ENCODE measurements at regions not wholly inside any gene's neighbourhood (a gene's known extent, or its start where the extent isn't known, plus 50 kb on each side); places are given as distances from the start of the nearest gene placed in this dataset.

- Mint-ChIP-seq H3K4me3 (no peak overlapping the region), H3K27ac (no peak overlapping the region), H3K9me3 (peaks cover 0 to 3% (median under 1%) of the 10 kb centered on the region in 8 donors), H3K27me3 (peaks cover 2 to 4% of the 10 kb centered on the region in 2 donors), H3K4me1 (no peaks in the 10 kb centered on the region), H3K36me3 (no peaks in the 10 kb centered on the region)
- CTCF ChIA-PET (ENCODE audit: partially characterized antibody), result no interaction called here
- H3K27ac ChIP-seq (ENCODE audit: low read depth, low read length), result no peak overlapping the region
- intact Hi-C loops (cut with micrococcal nuclease), result no loop called here
- no peaks in the 10 kb centered on the region for H3K36me3 ChIP-seq (ENCODE audit: insufficient read depth, low read length)
- no peaks in the 10 kb centered on the region for H3K9me3 ChIP-seq (ENCODE audit: control insufficient read depth in 1 of 2, low read length in 2 of 2)
- no peaks in the 10 kb centered on the region for H3K27me3 ChIP-seq (ENCODE audit: insufficient read depth, low read length)
- H3K4me3 ChIP-seq (ENCODE audit: low read length in 2 of 2), result no peak overlapping the region
- no peak for DNase-seq
- POLR2A ChIA-PET (ENCODE audit: partially characterized antibody), result no interaction called here
- H3K4me1 ChIP-seq (ENCODE audit: insufficient read depth, low read length), result no peaks in the 10 kb centered on the region
Observed at GRCh38 chr3:135771760-135772159, 193.8 kb upstream of the PPP2R3A start.

DNA sequence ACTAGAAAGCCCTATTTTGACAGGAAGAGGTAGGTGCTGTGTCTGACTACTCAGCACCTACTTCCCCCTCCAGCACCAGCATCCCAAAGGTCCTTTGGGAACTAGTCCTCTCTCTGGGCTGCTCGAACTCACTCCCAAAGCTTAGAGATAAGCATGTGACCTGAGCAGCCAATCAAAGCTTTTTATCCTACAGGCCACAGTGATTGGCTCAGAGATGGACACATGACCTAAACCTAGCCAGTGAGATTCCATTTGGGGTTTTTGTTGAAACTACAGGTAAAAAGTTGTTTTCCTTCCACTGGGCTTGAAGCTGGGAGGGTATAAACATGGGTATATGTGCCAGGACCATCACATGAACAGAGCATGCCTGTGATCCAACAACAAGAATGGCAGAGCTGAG is 186.5 kb upstream of the PPP2R3A start:
- H3K27ac ChIP-seq (ENCODE audit: low read depth, low read length), result no peak overlapping the region
- H3K9me3 Mint-ChIP-seq, result peaks cover 0 to 10% (median 0%) of the 10 kb centered on the region in 8 donors
- no peak for DNase-seq
- H3K27me3 ChIP-seq (ENCODE audit: insufficient read depth, low read length), result no peaks in the 10 kb centered on the region
- no peak overlapping the region for H3K4me3 Mint-ChIP-seq
- no peak overlapping the region for H3K27ac Mint-ChIP-seq
- no peaks in the 10 kb centered on the region for H3K36me3 ChIP-seq (ENCODE audit: insufficient read depth, low read length)
- no peaks in the 10 kb centered on the region for H3K9me3 ChIP-seq (ENCODE audit: control insufficient read depth in 1 of 2, low read length in 2 of 2)
- H3K4me3 ChIP-seq (ENCODE audit: low read length in 2 of 2), result no peak overlapping the region
- no peaks in the 10 kb centered on the region for H3K4me1 ChIP-seq (ENCODE audit: insufficient read depth, low read length)
- H3K4me1 Mint-ChIP-seq, result no peaks in the 10 kb centered on the region
- intact Hi-C loops (cut with micrococcal nuclease), result no loop called here
- H3K36me3 Mint-ChIP-seq, result no peaks in the 10 kb centered on the region
- no peaks in the 10 kb centered on the region for H3K27me3 Mint-ChIP-seq
- CTCF ChIA-PET (ENCODE audit: partially characterized antibody), result no interaction called here
- POLR2A ChIA-PET (ENCODE audit: partially characterized antibody), result no interaction called here

DNA sequence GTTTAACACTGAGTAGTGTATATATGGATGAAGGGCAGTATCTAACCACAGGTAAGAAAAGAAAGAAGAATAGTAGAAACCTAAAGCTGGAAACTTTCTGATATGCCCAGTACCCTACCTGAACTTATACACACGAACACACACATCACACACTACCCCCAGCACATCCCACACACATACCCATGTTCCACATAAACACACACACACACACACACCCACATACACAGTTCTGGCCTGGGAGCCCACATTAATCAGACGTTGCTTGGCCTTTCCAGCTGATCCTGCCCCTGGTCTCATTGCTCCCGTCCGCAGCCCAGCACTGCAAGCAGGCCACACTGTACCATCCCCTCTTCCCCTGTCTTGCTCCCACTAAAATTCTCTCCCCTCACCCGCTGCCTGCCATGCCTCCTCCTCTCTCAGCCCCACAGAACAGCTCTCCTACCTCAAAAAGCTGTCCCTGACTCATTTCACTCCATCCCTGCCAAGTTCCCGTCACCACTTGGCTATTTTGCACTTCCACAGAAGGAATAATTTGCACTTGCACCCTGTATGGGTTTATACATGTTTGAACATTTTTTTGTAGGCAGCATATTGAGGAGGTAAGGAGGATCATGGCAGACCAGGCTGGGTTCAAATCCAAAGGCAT is 185.8 kb upstream of the PPP2R3A start:
- no peak overlapping the region for H3K4me3 ChIP-seq (ENCODE audit: low read length in 2 of 2)
- H3K4me1 Mint-ChIP-seq, result no peaks in the 10 kb centered on the region
- no peaks in the 10 kb centered on the region for H3K36me3 ChIP-seq (ENCODE audit: insufficient read depth, low read length)
- no peak overlapping the region for H3K27ac ChIP-seq (ENCODE audit: low read depth, low read length)
- H3K27me3 Mint-ChIP-seq, result no peaks in the 10 kb centered on the region
- no peaks in the 10 kb centered on the region for H3K36me3 Mint-ChIP-seq
- H3K9me3 Mint-ChIP-seq, result peaks cover 0 to 8% (median 0%) of the 10 kb centered on the region in 8 donors
- no peak overlapping the region for H3K4me3 Mint-ChIP-seq
- no peak overlapping the region for H3K27ac Mint-ChIP-seq
- H3K4me1 ChIP-seq (ENCODE audit: insufficient read depth, low read length), result no peaks in the 10 kb centered on the region
- no peaks in the 10 kb centered on the region for H3K27me3 ChIP-seq (ENCODE audit: insufficient read depth, low read length)
- DNase-seq, result no peak
- no peaks in the 10 kb centered on the region for H3K9me3 ChIP-seq (ENCODE audit: control insufficient read depth in 1 of 2, low read length in 2 of 2)
- ChIA-PET CTCF (ENCODE audit: partially characterized antibody) (no interaction called here), POLR2A (ENCODE audit: partially characterized antibody) (no interaction called here)
- intact Hi-C loops (cut with micrococcal nuclease), result no loop called here

DNA sequence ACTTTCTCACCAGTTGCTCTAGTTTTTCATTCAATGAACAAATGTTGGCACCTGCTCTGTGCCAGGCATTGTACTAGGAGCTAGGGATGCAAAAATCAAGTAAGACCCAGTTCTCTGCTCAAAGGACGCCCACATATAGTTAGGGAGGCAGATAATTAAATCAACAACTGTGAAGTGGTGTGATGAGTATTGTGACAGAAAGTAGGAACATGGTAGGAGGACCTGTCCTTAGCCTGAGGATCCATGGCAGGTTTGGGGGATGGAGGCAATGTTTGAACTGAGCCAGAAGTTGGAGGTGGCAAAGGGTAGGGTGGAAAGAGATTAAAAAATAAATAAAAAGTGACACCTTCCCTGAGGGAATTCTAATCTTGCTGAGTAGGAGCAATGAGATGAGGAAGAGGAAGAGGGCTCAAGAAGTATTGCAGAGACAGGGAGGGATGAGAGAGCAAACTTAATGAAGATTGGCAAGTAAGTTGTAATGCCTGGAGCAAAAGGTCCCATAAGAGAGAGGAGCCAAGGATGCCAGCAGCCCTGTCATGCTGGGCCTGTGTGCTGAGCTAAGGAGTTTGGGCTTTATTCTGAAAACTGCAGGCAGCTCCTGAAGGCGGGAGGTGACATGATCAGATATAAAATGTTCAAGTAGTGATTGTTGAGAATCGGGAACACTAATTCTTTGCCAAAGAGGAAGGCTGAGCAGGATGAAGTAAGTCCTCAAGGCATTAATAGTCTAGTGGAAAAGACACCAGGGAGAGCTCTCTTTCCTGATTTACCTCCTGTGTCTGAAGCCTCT is 184.3 kb upstream of the PPP2R3A start:
- Histone ChIP-seq H3K4me3 (ENCODE audit: low read length in 2 of 2) (no peak overlapping the region), H3K36me3 (ENCODE audit: insufficient read depth, low read length) (no peaks in the 10 kb centered on the region), H3K27ac (ENCODE audit: low read depth, low read length) (no peak overlapping the region), H3K27me3 (ENCODE audit: insufficient read depth, low read length) (no peaks in the 10 kb centered on the region), H3K4me1 (ENCODE audit: insufficient read depth, low read length) (no peaks in the 10 kb centered on the region), H3K9me3 (ENCODE audit: control insufficient read depth in 1 of 2, low read length in 2 of 2) (no peaks in the 10 kb centered on the region)
- ChIA-PET CTCF (ENCODE audit: partially characterized antibody) (no interaction called here), POLR2A (ENCODE audit: partially characterized antibody) (no interaction called here)
- no peak for DNase-seq
- no peaks in the 10 kb centered on the region for H3K27me3 Mint-ChIP-seq
- no peaks in the 10 kb centered on the region for H3K36me3 Mint-ChIP-seq
- peaks cover 0 to 8% (median 0%) of the 10 kb centered on the region in 8 donors for H3K9me3 Mint-ChIP-seq
- no peak overlapping the region for H3K27ac Mint-ChIP-seq
- H3K4me1 Mint-ChIP-seq, result no peaks in the 10 kb centered on the region
- no peak overlapping the region for H3K4me3 Mint-ChIP-seq
- intact Hi-C loops (cut with micrococcal nuclease), result no loop called here

- H3K27ac Mint-ChIP-seq, result no peak overlapping the region
- intact Hi-C loops (cut with micrococcal nuclease), result no loop called here
- no peak for DNase-seq
- H3K4me1 Mint-ChIP-seq, result no peaks in the 10 kb centered on the region
- H3K9me3 ChIP-seq (ENCODE audit: control insufficient read depth in 1 of 2, low read length in 2 of 2), result no peaks in the 10 kb centered on the region
- peak overlapping the region in 1 of 8 donors; percentile 53 for H3K4me3 Mint-ChIP-seq
- POLR2A ChIA-PET (ENCODE audit: partially characterized antibody), result no interaction called here
- CTCF ChIA-PET (ENCODE audit: partially characterized antibody), result no interaction called here
- H3K4me3 ChIP-seq (ENCODE audit: low read length in 2 of 2), result no peak overlapping the region
- H3K27me3 ChIP-seq (ENCODE audit: insufficient read depth, low read length), result no peaks in the 10 kb centered on the region
- no peaks in the 10 kb centered on the region for H3K36me3 ChIP-seq (ENCODE audit: insufficient read depth, low read length)
- H3K4me1 ChIP-seq (ENCODE audit: insufficient read depth, low read length), result no peaks in the 10 kb centered on the region
- H3K27me3 Mint-ChIP-seq, result no peaks in the 10 kb centered on the region
- no peak overlapping the region for H3K27ac ChIP-seq (ENCODE audit: low read depth, low read length)
- H3K9me3 Mint-ChIP-seq, result peaks cover 0 to 8% (median 0%) of the 10 kb centered on the region in 8 donors
- no peaks in the 10 kb centered on the region for H3K36me3 Mint-ChIP-seq
Observed at GRCh38 chr3:135784557-135784956, 181.0 kb upstream of the PPP2R3A start.

DNA sequence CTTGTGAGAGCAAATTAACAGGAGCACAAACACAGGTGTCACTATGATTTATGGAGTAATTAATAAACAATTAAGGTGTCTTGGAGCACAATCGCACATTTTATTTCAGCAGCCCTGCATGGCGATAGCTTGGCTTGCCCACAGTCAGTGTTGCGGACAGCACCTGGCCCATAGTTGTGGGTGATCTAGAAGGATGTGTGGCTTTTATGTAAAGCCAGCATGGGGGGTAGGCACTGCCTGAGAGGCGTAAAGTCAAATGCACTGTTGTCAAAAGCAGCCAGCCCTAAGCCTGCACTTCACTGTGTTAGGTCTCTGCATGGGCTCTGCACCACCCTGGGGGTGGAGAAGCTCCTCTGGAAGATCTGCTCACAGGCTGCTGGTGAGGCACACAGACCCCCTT is 177.4 kb upstream of the PPP2R3A start:
- Histone ChIP-seq H3K9me3 (ENCODE audit: control insufficient read depth in 1 of 2, low read length in 2 of 2) (no peaks in the 10 kb centered on the region), H3K4me3 (ENCODE audit: low read length in 2 of 2) (no peak overlapping the region), H3K36me3 (ENCODE audit: insufficient read depth, low read length) (no peaks in the 10 kb centered on the region), H3K27me3 (ENCODE audit: insufficient read depth, low read length) (no peaks in the 10 kb centered on the region), H3K27ac (ENCODE audit: low read depth, low read length) (no peak overlapping the region), H3K4me1 (ENCODE audit: insufficient read depth, low read length) (no peaks in the 10 kb centered on the region)
- Mint-ChIP-seq H3K27ac (no peak overlapping the region), H3K36me3 (no peaks in the 10 kb centered on the region), H3K9me3 (peaks cover 0 to 9% (median 4%) of the 10 kb centered on the region in 8 donors), H3K4me1 (no peaks in the 10 kb centered on the region), H3K27me3 (no peaks in the 10 kb centered on the region), H3K4me3 (no peak overlapping the region)
- DNase-seq, result no peak
- intact Hi-C loops (cut with micrococcal nuclease), result no loop called here
- ChIA-PET CTCF (ENCODE audit: partially characterized antibody) (no interaction called here), POLR2A (ENCODE audit: partially characterized antibody) (no interaction called here)

- H3K9me3 Mint-ChIP-seq, result peaks cover 0 to 10% (median 4%) of the 10 kb centered on the region in 8 donors
Observed at GRCh38 chr3:135788978-135789377, 176.6 kb upstream of the PPP2R3A start.

More at GRCh38 chr3:135788978-135789377, 176.6 kb upstream of the PPP2R3A start:
- intact Hi-C loops (cut with micrococcal nuclease), result no loop called here
- Histone ChIP-seq H3K36me3 (ENCODE audit: insufficient read depth, low read length) (no peaks in the 10 kb centered on the region), H3K27me3 (ENCODE audit: insufficient read depth, low read length) (no peaks in the 10 kb centered on the region), H3K4me3 (ENCODE audit: low read length in 2 of 2) (no peak overlapping the region), H3K27ac (ENCODE audit: low read depth, low read length) (no peak overlapping the region), H3K4me1 (ENCODE audit: insufficient read depth, low read length) (no peaks in the 10 kb centered on the region), H3K9me3 (ENCODE audit: control insufficient read depth in 1 of 2, low read length in 2 of 2) (no peaks in the 10 kb centered on the region)
- ChIA-PET CTCF (ENCODE audit: partially characterized antibody) (no interaction called here), POLR2A (ENCODE audit: partially characterized antibody) (no interaction called here)
- Mint-ChIP-seq H3K4me1 (no peaks in the 10 kb centered on the region), H3K4me3 (no peak overlapping the region), H3K27ac (no peak overlapping the region), H3K36me3 (no peaks in the 10 kb centered on the region), H3K27me3 (no peaks in the 10 kb centered on the region)
- DNase-seq, result no peak

All from CD4-positive, alpha-beta memory T cell (primary cell).